Left ventricle myocardium inferior (tissue), 1 donor: ENCODE measurements at regions not wholly inside any gene's neighbourhood (a gene's known extent, or its start where the extent isn't known, plus 50 kb on each side); places are given as distances from the start of the nearest gene placed in this dataset.
A peak's percentile ranks its signal among the peaks of the same experiment; 100 is the strongest.

Experiments used
- DNase-seq: peaks from one replicate; pipeline ENCODE4 v3.0.0-alpha.2; 2020
- H3K27ac ChIP-seq: fragments of 200-600 bp; replicated peaks from 2 replicates; pipeline ENCODE4 v1.8.0; 2021
- H3K27me3 ChIP-seq: fragments of 200-600 bp; 2 replicates; pipeline ENCODE4 v1.8.0; 2021; ENCODE audit warnings: low read depth
- H3K36me3 ChIP-seq: fragments of 200-600 bp; 2 replicates; pipeline ENCODE4 v1.8.0; 2021
- H3K4me1 ChIP-seq: fragments of 200-600 bp; 2 replicates; pipeline ENCODE4 v1.8.0; 2021
- H3K4me3 ChIP-seq: fragments of 200-600 bp; 2 replicates; pipeline ENCODE4 v1.8.0; 2021; ENCODE audit warnings: mild to moderate bottlenecking, moderate library complexity
- H3K9me3 ChIP-seq: fragments of 200-600 bp; replicated peaks from 2 replicates; pipeline ENCODE4 v1.8.0; 2021
- CTCF ChIP-seq: fragments of 200-600 bp; IDR thresholded peaks from 2 replicates; pipeline ENCODE4 v1.8.0; 2021; ENCODE audit warnings: antibody characterized with exemption, mild to moderate bottlenecking, borderline replicate concordance
- intact Hi-C: fragments of 100-400 bp; cut with micrococcal nuclease; formaldehyde crosslinking; loops from one replicate; pipeline ENCODE4 v1.11.0; 2022
- donor health status: DM: no; HTN: yes; CAD: no; lungs with severe emphysema.

- H3K36me3 ChIP-seq = no peaks in the 10 kb centered on the region
- no peaks in the 10 kb centered on the region for H3K27me3 ChIP-seq
- no peak overlapping the region for H3K4me3 ChIP-seq
- intact Hi-C loops = no loop called here
- H3K9me3 ChIP-seq = peaks cover 22% of the 10 kb centered on the region
- no peak for DNase-seq
- no peak for TF ChIP-seq CTCF
- peaks cover 20% of the 10 kb centered on the region for H3K4me1 ChIP-seq
- H3K27ac ChIP-seq = no peak overlapping the region
Observed at GRCh38 chr10:44723082-44723481, 188.1 kb upstream of the TMEM72 start.

GRCh38 chr10:44723619-44724325 is 187.4 kb upstream of the TMEM72 start:
- peak; percentile 32 for DNase-seq
- intact Hi-C loops = no loop called here
- TF ChIP-seq CTCF = no peak

GRCh38 chr10:44724415-44725174 is 186.5 kb upstream of the TMEM72 start:
- TF ChIP-seq CTCF = no peak
- Histone ChIP-seq H3K27me3 (no peaks in the 10 kb centered on the region), H3K4me3 (no peak overlapping the region), H3K4me1 (peaks cover 20% of the 10 kb centered on the region), H3K36me3 (no peaks in the 10 kb centered on the region), H3K9me3 (peaks cover 22% of the 10 kb centered on the region), H3K27ac (no peak overlapping the region)
- no peak for DNase-seq
- intact Hi-C loops = no loop called here

More at GRCh38 chr10:44723619-44724325, 187.4 kb upstream of the TMEM72 start:
- H3K9me3 ChIP-seq = peaks cover 21% of the 10 kb centered on the region
- no peak overlapping the region for H3K4me3 ChIP-seq
- no peaks in the 10 kb centered on the region for H3K27me3 ChIP-seq
- no peak overlapping the region for H3K27ac ChIP-seq
- H3K4me1 ChIP-seq = peaks cover 20% of the 10 kb centered on the region
- no peaks in the 10 kb centered on the region for H3K36me3 ChIP-seq

- peaks cover 20% of the 10 kb centered on the region for H3K4me1 ChIP-seq
- DNase-seq = no peak
- no peaks in the 10 kb centered on the region for H3K27me3 ChIP-seq
- H3K36me3 ChIP-seq = no peaks in the 10 kb centered on the region
- intact Hi-C loops = no loop called here
- TF ChIP-seq CTCF = no peak
- H3K27ac ChIP-seq = no peak overlapping the region
- H3K4me3 ChIP-seq = no peak overlapping the region
- H3K9me3 ChIP-seq = peaks cover 30% of the 10 kb centered on the region
Observed at GRCh38 chr10:44725404-44725803, 185.7 kb upstream of the TMEM72 start.

GRCh38 chr10:44731283-44731682 is 179.9 kb upstream of the TMEM72 start:
- Histone ChIP-seq H3K27ac (no peak overlapping the region), H3K27me3 (no peaks in the 10 kb centered on the region), H3K36me3 (no peaks in the 10 kb centered on the region), H3K4me3 (no peak overlapping the region), H3K4me1 (no peaks in the 10 kb centered on the region), H3K9me3 (peaks cover 41% of the 10 kb centered on the region)
- intact Hi-C loops = no loop called here
- no peak for DNase-seq
- no peak for TF ChIP-seq CTCF
